GM12873 (cell line): ENCODE measurements at regions not wholly inside any gene's neighbourhood (a gene's known extent, or its start where the extent isn't known, plus 50 kb on each side); places are given as distances from the start of the nearest gene placed in this dataset.

Experiments used
- TF ChIP-seq, protein P1 (sequence below): IDR thresholded peaks from 2 replicates; pipeline ENCODE4 v1.5.1; 2012; ENCODE audit warnings: low read depth, mild to moderate bottlenecking, moderate library complexity, low read length, control low read depth; ENCODE audit not compliant: insufficient read depth; ENCODE audit errors: missing control alignments

DNA sequence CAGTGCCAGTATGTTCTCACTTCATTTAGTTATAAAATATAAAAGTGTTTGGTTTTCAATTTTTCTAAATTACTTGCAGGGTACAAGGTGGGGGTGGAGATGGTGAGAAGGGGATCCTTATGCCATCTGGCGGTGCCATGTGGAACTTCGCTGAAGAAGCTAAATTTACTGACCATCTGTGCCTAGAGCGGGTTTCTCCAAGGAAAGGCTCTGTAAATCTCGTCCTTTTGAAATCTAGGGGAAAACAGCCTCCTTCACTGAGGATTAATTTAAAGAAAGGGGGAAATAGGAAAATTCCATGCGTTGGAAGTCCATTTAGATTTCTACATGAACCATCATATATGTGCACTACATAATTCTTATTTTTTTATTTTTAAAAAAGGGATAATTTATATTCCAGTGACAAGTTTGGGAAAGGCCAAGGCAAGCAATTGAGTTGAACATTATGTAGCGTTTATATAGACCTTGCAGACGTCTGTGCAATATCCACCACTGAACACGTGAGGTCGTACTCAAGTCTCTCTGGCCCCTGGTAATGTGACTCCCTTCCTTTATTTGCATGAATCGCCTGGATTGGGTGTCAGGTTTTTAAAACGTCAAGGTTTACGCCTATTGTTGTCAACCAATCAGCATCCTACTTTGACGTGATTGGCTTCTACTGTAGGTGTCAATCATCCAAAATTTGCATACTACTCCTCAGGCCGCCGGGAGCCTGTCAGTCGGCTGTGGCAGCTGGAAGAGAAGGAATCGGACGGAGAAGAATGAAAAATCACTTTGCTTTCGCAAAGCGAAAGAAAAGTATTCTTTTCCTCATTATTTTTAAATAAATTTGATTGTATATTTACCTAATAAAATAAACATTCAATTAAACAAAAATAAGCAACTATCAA, 297.1 kb upstream of the NFE2L3 start:
- TF ChIP-seq, protein P1, sequence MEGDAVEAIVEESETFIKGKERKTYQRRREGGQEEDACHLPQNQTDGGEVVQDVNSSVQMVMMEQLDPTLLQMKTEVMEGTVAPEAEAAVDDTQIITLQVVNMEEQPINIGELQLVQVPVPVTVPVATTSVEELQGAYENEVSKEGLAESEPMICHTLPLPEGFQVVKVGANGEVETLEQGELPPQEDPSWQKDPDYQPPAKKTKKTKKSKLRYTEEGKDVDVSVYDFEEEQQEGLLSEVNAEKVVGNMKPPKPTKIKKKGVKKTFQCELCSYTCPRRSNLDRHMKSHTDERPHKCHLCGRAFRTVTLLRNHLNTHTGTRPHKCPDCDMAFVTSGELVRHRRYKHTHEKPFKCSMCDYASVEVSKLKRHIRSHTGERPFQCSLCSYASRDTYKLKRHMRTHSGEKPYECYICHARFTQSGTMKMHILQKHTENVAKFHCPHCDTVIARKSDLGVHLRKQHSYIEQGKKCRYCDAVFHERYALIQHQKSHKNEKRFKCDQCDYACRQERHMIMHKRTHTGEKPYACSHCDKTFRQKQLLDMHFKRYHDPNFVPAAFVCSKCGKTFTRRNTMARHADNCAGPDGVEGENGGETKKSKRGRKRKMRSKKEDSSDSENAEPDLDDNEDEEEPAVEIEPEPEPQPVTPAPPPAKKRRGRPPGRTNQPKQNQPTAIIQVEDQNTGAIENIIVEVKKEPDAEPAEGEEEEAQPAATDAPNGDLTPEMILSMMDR: peak; percentile 72

GRCh38 chr7:25855854-25856782, 295.9 kb upstream of the NFE2L3 start:
- TF ChIP-seq, protein P1: no peak

DNA sequence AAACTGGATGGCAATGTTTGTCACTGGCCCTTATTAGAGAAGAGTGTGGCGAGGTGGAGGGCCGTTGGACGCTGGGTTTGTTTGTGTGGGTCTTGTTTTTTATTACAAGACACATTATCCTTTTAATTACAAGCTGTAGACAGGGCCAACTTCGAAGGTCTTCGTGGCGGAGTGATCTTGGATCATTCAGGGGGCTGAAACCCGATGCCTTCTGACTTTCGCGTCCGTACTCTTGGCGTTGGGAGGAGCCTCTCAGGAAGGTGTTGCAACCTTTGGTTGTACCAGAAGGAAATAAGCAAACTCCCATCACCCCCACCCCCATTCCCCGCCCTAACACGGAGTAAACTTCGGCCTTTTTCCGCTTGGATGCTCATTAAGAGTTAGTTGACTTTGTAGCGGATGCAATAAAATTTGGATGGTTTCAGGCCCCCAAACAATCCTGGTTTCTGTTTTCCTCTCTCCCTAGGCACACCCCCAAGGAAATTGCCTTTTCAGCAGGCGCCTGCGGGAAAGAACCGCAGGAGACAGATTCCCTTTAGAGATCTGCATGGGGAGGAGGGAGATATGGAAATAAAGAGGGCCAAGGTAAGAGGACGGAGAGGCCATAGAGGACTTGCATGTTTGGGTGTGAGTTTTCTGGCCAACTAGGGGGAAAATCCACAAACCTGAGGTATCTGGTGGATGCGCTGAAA, 294.5 kb upstream of the NFE2L3 start:
- TF ChIP-seq, protein P1: no peak

DNA sequence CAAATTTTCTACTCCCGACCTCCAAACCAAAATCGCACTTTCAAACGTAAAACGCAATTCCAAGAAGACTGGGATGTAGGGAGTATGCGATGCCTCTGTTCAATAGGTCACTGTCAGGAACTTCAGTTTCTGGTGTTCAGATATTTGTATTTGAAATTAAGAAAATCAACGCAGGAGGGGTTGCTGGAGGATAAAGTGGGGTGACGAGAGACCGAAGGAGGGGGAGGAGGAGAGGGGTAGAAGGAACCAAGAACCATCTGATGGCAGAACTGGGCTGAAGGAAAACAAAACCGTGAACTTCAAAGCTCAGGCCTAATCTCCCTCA, 293.8 kb upstream of the NFE2L3 start:
- TF ChIP-seq, protein P1: no peak

GRCh38 chr7:25858525-25859411, 293.2 kb upstream of the NFE2L3 start:
- TF ChIP-seq, protein P1: no peak

GRCh38 chr7:25859412-25860274, 292.4 kb upstream of the NFE2L3 start:
- TF ChIP-seq, protein P1: no peak
